ENCODE measurements at regions not wholly inside any gene's neighbourhood (a gene's known extent, or its start where the extent isn't known, plus 50 kb on each side); places are given as distances from the start of the nearest gene placed in this dataset.
"Not testable (repeated sequence)": the region's sequence is repeated elsewhere in the genome, so short reads cannot be mapped to it uniquely, and the experiment has no call there.

DNA sequence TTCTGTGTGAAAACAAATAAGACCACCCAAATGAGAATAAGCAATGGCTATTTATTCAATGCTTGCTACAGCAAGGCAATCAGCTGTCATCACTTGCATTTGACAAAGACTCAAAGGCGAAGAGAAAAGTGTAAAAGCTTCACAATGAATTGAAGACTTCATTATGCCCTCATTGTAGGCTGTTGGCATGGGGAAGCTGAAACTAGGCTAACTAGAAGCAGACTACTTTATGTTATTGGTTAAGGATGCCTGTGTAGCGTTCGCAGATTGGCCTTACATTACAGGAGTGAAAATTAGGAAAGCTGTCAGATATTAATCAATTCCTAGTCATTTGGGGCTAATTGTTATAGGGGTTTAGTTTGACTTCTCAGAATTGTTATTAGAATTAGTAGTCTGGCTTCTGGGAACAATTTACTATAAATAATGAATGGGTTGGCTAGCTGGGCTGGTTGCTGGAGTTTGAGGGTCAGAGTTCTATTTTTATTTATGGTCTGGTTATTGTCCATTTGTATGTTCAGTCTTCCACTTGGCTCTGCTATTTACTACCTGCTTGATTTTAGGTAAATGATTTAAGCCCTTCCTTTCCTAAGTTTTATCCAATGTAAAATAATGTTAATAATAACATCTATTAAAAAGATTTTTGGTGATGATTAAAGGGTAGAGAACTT is 437.2 kb upstream of the SYT4 start:
- DNase-seq = no peak

DNA sequence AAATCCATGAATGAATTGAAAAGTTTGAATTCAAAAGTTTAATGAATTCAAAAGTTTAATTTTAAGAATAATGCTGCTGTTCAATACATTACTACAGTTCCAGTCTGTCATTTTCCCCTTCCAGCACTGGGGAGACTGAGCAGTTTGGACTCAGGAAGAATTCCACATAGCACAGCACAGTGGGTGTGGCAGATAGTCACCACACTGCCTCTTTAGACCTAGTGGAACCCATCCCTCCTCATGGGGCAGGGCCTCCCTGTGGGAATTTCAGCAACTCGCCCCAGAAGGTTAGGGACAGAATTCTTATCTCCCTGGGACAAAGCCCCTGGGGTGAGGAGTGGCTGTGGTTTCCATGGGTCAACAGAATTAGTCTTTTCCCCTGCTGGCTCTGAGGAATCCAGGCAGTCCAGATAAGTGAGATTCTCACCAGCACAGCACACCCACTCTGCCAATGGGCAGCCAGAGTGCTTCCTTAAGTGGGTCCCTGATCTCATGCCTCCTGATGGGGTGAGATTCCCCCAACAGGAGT is 442.0 kb upstream of the SYT4 start:
- no peak for DNase-seq

DNA sequence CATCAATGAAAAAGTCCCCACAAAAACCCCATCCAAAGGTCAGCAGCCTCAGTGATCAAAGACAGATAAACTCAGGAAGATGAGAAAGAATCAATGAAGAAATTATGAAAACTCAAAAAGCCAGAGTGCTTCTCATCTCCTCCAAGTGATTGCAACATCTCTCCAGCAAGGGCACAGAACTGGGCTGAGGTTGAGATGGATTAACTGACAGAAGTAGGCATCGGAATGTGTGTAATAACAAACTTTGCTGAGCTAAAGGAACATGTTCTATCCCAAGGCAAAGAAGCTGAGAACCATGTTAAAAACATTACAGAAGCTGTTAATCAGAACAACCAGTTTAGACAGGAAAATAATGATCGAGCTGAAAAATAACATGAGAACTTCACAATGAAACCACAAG is 442.8 kb upstream of the SYT4 start:
- no peak for DNase-seq

DNA sequence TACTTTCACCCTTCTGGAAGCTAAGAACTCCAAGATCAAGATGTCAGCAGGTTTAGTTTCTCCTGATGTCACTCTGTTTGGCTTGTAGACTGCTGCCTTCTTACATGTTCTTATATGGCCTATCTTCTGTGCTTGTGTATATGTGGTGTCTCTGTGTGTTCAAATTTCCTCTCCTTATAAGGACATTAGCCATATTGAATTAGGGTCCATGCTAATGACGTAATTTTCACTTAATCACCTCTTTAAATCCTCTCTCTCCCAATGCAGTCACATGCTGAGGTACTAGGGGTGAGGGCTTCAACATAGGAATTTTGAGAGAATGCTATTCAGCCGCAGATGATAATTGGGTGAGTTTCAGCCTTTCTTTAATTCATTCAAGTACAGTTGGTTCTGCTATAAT is 458.3 kb upstream of the SYT4 start:
- no peak for DNase-seq

DNA sequence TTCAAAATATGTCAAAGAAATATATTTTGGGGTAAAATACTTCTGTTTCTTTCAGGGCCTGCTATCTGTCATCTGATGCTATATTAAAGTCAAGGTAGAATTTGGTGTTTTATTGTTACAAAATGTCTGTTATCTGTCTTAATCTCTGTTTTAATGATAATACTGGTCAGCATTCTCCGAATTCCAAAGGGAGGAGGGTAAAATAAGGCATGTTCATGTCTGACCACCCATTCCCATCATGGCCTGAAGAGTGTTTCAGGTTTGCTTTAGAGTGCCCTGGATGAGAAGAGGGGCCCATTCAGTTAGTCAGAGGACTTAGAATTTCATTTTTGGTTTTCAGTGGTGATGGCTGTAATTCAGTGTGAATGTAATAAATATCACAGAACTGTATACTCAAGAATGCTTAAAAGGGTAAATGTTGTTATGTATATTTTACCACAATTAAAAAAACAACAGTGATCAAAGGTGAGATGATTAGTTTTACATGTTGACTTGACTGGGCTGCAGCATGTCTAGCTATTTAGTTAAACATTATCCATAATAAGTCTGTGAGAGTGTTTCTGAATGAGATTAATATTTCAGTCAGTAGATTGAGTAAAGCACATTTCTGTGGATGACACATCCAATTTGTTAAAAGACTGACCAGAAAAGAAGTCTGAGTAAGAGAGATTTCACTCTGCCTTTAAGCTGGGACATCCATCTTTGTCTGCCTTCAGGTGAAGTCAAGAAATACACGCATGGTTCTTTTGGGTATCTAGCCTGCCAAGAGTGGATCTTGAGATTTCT is 467.9 kb upstream of the SYT4 start:
- DNase-seq = no peak

DNA sequence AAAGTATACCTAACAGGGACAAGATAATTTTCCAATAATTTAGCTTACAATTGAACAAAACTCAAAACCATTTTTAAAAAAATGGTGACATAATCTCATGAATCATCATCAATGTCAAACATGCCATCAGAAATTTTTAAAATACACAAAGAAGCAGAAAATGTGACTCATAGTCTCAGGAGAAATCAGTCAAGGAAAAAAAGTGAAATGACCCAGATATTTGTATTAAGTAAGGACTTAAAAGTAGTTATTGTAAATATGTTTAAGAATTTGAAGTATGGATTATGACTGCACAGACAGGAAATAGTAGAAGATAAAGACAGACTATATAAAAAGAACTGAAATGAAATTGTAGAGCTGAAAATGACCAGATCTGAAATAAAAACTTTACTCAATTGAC is 473.9 kb upstream of the SYT4 start:
- DNase-seq = no peak

DNA sequence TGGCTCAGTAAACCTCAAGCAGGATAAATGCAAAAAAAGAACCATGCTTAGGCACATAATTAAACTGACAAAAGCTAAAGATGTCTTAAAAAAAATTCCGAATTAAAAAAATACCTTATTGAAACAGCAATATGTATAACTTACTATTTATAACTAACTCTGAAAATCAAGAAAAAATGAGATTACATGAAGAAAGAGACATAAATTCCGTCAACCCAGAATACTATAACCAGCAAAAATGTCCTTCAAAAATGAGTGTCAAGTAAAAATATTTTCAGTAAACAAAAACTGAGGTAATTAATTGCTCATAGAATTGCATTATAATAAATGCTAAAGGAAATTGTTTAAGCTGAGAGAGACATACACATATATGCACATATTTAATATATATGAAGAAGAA is 474.5 kb upstream of the SYT4 start:
- DNase-seq = no peak

DNA sequence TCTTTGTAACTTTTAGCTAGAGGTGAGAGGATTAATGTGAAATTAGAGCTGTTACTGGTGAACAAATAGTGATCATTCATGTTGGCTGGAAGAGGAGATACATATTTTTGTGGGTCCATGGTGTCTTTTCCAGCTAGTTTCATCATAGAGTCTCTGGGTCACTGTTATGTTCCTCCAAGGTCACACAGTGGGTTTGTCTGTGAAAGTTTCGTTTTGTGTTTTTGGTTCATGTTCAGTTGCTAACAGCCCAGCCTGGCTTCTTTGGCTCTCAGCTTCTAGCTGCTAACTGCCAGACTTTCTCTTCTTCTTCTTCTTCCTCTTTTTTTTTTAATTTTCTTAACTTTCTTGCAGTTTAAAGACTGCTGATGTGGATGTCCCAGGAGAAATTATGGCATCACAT is 480.0 kb upstream of the SYT4 start:
- DNase-seq = no peak

DNA sequence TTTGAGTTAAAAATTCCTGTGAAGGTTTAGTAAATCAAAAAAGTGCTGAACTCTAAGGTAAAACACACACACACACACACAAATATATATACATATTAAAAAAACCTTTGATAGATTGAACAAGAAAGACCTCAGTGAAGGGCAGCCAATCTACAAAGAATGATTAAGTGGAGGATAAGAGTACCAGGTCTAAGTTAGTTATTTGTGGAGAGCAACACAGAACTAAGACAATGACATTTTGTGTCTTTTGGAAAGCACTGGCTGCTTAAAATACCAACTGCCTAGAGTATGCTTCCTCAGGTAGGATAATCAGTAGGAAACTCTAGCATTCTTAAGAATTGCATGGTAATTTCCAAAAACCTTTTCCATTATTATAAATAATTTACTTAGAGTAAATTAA is 481.4 kb upstream of the SYT4 start:
- no peak for DNase-seq

DNA sequence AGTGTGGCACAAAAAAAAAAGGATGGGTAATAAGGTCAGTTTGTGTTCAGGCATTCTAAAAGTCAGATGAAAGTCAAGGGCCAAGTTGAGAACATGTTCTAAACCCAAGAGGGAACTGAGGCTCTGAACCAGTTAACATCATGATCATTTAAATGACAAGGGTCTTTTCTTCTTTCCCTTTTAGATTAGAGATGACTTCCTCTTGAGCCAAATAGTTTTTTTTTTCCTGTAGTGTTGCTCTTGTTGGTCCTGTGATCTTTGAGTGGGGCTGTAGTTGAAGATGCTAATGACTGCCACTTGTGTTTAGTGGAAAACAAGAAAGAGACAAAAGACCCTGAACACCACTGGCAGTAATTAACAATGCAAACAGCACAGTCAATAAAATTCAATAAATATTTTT is 482.7 kb upstream of the SYT4 start:
- no peak for DNase-seq

DNA sequence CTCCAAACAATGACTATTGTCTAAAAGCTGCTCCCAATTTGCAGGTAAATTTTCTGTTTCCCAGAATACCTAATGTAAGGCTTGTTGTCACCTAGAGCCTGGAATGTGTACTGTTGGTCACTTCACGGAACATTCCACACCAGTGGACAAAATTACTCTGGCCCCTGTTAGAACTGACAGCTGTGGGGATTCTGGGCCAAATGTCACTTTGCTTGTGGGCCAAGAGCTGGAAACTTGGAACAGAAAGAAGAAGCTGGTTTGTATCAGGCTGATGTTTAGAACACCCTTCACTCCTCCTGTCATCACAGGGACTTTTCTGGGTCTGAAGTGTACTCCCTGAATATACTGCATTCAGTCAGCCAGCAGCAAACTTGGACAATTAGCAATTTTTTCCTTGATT is 495.6 kb upstream of the SYT4 start:
- peak; percentile 58 to 69 for DNase-seq

DNA sequence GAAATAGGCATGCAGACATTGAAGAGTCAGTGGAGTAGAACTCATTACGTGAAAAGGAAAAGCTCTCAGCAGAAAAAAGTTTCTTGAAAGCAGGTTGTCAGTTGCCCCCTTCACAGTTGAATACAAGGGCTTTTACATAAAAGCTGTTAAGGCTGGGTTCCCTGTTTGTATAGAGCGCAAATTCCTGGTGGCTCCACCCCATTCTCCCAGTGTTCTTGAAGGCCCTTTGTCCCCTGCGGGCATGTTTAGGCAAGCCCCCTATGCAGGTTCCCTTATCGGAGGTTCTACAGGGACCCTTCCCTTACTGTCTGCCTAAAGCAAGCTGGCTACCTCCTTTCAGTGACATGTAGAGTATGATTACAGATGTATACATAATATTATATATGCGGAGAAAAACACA is 497.2 kb upstream of the SYT4 start:
- no peak for DNase-seq

DNA sequence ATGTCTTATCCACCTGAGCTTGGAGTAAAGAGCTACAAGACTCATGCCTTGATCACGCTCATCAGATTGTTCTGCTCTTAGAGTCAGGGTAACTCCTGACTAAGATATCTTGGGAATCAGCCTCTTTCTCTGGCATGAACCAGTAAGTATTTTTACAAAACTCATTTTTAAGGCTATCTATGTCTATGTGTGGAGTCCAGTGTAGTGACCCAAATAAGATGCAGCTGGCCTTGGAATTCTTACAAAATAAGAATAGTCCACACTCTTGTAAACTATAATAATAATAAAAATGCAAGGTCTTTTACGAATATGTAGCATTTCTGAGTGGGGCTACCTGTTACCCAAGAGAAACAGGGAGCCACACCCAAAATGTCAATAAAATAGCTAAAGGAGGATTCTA is 498.3 kb upstream of the SYT4 start:
- peak in 1 of 2 donors; percentile 25 for DNase-seq

DNA sequence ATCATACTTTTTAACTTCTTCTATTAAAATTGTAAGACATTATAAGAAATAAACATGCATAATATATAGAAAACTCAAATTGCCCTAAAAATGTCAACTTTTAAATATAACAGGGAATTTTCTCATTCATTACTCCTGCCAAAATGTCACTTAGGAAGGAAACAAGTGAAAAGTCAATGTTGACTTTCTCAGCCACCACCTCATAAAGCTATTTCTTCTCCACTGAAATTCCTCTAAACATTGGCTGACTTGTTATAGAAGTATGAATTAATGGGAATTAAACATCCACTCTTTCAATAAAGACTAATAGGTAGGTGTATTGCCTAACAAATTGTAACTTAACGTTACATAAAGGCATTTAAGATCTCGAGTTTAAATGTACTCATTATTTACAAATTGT is 499.7 kb upstream of the SYT4 start:
- DNase-seq = peak in 1 of 2 donors; percentile 27

DNA sequence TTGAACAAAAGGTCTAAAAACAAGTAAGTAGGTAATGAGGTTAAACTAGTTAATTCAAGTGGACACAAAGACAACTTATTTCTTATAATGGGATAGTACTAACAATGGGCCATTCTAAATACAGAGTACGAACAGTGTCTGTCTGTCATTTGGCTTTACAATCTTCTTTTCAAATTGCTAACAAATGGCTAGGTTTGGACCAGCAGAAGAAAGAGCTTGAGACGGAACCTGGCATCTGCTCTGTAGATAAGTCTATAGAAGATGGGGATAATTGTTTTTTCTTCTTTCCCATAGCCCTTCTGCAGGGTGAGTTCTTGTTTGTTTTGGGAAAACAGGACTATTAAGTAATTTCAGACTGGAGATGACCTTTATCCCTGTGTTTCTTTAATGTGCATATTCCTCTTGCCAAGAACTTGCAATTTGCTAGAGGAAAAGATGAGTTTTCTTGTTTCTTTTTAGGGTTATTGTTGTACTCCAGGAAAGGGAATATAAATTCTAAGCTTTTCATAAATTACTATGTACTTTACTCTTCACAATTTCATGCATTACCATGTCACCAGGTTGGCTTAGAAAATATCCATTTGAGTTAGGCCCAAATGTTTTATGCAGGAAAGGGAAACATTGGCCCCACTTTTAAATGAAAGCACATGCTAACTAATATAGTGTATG is 500.5 kb upstream of the SYT4 start:
- peak in 1 of 2 donors; percentile 16 for DNase-seq

DNA sequence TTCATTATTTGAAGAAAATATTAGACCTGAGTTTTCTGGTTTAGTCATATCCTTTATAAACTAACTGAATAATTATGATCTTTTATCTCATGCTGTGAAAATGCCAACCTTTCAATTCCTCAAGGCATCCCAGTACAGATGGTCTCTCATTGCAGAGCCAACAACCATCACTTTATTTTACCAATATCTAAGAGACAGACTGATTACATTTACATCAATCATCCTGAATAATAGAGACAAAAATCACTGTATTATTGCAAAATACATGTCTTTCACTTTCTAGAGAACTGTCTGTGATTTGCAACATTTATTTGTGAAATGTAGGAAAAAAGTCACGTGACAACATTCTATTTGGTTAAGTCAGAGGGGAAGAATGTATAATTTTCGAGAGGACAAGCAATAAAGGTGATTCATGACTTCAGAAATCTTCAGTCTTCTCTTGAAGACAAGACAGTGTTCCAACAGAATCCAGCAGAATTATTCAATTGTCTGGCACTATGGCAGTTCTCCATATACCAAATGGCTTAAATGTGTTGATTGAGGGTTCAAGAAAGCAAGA is 503.6 kb upstream of the SYT4 start:
- DNase-seq = no peak

DNA sequence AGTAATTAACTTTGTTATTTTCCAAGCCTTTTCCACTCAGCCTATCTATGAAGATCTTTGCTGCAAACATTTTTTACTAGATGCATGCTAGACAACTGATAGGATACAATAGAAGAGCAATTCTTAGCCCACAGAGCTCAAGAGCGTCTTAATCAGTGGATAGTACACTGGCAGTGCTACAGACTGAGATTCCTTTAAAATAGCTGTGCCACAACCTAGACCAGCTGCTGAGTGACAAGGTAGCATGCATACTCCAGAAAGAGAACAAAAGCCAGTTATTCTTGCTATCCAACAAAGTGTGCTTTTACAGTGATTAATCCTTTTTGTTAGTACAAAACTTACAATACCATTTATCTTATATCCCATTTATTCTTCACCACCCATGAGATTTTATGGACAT is 507.9 kb upstream of the SYT4 start:
- no peak for DNase-seq

DNA sequence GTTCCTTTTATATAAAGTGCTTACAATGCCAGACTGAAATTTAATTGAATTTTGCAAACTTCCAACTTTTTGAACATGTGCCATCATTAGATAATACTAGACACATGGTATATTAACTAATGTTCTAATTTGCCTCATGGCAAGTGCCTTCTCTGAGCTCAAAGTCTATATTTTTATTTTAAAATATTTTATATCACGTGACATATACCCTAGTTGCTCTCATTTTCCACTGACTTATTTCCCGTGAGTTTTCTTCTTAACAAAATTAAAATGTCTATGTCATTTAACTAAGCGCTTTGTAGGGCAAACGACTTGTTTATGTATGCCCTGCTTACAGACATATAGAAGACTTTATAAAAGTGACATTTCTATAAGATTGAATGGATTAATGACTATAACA is 509.6 kb upstream of the SYT4 start:
- DNase-seq = no peak

DNA sequence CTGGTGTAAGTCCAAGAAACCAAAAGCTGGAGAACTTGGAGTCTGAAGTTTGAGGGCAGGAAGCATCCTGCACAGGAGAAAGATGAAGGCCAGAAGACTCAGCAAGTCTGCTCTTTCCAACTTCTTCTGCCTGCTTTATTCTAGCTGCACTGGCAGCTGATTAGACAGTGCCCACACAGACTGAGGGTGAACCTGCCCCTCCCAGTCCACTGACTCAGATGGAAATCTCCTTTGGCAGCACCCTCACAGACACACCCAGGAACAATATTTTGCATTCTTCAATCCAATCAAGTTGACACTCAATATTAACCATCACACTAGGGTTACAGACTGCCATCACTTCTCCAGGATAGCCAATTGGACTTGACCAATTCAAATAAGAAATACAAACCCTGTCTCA is 510.4 kb upstream of the SYT4 start:
- DNase-seq = not testable (repeated sequence)

DNA sequence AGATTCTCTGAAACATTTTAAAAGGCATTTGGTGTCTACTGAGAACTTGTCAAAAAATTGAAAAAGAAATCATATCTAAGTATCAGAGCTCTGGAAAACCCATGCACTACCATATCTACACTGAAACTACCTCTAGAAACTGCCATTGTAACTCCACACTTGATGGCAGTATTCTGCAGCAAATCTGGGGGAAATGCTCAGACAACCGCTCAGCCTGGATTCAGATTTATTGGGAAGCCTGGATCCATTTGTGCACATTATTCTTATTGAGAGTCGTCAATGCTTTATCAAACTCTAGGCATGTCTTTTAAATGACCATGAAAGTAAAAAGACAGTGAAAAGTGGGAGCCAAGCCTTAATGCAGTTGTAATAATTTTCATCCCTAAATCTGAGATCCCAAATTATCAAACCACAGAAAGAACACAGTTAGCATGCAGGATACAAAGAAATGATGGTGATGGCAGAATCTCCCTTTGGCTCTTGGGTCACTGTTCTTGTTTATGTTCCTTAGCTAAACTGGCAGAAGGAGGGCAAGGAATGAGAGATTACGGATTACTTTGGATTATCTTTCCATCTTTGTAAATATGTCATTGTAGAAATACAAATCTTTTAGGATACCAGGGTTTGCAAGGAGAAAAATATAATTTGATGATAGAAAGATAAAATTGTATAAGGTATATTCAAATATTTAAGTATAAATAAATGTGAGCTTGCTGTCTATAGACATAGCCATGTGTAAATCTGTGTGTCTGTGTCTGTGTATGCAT is 512.1 kb upstream of the SYT4 start:
- peak in 1 of 2 donors; percentile 30 for DNase-seq

DNA sequence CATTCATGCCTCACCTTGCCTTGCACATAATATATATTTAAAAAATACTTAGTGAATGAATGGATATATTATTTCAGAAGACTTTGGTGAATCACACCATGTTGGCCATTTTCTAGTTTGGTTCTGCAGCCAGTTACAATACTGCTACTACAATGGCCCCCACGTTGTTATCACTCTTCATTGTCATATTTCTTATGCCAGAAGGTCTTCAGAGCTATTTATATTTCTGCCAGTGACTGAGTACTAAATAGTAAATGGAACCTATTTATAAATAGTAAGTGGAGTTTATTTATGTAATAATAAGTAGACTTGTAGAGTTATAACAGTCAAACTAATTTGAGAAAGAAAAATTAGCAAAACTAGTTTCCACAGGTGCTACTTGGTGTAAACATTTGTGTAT is 516.6 kb upstream of the SYT4 start:
- no peak for DNase-seq

DNA sequence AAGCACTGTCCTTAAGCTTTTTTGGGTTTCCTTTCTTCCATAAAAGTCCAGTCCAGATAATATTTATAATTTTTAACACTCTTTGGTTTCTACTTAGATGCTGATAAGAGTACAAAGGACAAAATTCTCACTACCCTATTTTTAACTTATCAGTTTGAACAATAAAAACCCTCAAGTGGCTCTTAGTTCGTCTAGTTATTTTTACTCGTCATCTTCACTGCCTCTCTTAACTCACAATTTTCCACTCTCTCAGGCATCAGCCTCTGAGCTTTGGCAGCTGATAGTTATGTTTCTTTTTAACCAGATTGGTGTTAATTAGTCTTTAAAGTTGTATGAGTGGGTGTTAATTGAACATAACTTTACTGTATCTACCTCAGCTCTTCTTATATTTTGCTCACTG is 517.1 kb upstream of the SYT4 start:
- DNase-seq = no peak

Data from right lung (tissue), 2 donors.